M059J (cell line): ENCODE measurements at regions not wholly inside any gene's neighbourhood (a gene's known extent, or its start where the extent isn't known, plus 50 kb on each side); places are given as distances from the start of the nearest gene placed in this dataset.

Experiments used
- DNase-seq: peaks from one replicate; pipeline ENCODE4 v3.0.0-alpha.2; 2012; ENCODE audit warnings: low read depth

DNA sequence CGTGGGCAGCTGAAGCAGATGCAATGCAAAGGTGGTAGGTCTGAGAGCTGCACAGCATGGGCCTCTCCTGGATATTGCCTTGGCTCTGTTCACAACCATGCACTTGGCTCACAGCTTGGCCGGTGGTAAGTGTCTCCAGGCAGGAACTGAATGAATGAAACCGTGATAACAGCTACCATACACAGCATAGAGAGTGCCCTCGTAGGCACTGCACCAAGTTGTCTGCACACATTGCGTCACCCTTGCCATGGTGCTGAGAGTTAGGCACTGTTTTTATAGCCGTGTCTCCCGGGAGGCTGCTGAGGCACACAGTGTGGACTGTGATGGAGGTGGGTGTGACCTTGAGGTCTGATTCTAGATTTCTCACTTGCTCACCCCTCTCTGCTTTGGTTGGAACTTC lies 157.6 kb upstream of the VASH1 start:
- DNase-seq, result no peak

- no peak for DNase-seq
Observed at GRCh38 chr14:76607510-76607909, 153.8 kb upstream of the VASH1 start.

DNA sequence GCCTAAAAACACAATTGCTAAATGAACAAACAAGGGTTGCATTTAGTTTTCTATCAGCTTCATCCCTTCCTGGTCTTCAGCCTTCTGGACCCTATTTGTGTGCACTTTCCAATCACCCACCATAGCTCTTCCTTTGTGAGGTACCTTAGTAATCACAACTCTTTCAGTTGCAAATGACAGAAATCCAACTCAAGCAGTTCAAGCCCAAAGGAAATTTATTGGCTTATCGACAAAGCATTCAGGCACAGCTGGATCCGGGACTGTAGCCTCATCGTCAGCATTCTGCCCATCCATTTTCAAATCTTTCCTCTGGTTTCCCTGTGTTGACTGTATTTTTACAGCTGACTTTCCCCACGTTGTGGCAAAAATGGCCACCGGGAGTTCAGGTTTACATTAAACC lies 148.6 kb upstream of the VASH1 start:
- DNase-seq, result no peak

- no peak for DNase-seq
Observed at GRCh38 chr14:76613616-76614015, 147.7 kb upstream of the VASH1 start.

- no peak for DNase-seq
Observed at GRCh38 chr14:76615331-76615730, 145.9 kb upstream of the VASH1 start.

- DNase-seq, result no peak
Observed at GRCh38 chr14:76617440-76617839, 143.8 kb upstream of the VASH1 start.

GRCh38 chr14:76636602-76637001 lies 124.7 kb upstream of the VASH1 start:
- DNase-seq, result no peak

DNA sequence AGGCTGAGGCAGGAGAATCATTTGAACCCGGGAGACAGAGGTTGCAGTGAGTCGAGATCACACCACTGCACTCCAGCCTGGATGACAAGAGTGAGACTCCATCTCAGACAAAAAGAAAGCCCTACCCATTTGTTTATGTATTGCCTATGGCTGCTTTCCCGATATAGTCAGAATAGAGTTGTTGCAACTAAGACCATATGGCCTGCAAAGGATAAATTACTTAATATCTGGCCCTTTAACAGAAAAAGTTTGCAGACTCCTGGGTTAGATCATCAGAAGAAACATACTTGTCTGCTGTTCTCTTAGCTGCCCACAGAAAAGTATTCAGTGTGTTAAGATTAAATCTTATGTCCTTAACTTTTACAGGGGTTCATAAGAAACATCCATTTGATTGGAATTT lies 122.4 kb upstream of the VASH1 start:
- DNase-seq, result no peak

DNA sequence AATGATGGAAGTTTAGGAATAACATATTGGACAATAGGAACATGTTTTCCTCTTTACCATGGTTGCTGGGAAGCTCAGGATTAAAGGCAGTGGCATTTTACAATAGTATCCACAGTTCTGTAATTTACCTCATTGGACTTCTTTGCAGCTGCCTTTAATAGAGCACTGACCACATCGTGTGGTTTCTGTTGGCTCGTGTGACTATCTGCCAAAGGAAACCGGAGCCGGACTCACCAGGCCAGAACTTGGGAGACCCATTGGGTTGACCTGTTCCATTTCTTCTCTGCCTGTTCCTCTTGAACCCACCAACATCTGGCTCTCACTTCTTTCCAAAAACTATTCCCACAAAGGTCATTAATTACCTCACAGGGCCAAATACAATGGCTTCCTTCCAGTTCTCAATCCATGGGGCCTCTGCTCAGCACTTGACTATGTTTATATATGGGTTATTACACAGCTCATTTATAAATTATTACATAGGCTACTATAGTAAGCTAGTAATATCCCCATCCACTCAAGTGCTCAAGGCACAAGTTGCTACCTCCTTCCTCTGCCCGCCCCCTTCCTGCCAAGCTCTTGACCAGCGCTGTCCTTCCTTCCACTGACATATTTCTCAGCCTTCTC lies 121.5 kb upstream of the VASH1 start:
- DNase-seq, result no peak

DNA sequence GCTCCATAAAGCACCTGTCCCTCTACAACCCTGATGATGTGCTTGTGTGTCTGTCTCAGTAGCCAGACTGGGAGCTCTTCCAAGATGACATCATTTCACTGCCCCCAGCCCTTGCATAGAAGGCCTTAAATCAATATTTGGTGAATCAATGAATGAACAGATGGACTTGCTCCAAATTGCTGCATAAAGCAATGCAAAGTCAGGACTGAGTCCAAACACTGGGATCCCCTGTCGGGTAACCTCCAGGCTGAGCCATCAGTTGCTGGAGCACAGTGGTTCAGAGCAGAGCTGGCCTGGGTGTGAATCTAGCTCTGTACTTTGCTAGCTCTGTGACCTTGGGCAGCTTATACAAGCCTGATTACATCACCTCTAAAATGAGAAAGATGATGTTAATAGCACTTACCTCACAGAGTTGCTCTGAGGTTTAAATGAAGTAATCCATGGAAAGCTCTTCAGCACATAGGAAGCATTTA lies 120.3 kb upstream of the VASH1 start:
- DNase-seq, result no peak

GRCh38 chr14:76641541-76641940 lies 119.7 kb upstream of the VASH1 start:
- DNase-seq, result no peak

DNA sequence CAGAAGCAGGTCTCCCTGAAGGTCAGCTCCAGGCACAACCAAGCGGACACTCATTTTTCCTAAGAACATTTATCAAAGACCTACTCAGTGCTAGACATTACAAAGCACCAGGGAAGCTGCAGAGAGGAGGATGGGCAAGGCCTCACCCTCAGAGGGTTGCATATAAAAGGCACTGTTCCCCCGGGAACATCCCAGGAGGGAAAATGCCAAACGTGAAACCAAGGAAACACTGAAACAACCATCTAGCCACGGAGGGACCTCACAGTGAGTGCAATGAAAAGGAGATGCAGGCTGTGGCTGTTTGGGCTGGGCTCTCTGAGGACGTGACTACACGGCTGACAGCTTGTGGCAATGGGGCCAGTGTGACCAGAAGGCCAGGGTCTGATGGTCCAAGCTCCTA lies 117.4 kb upstream of the VASH1 start:
- DNase-seq, result no peak

GRCh38 chr14:76644855-76645518 lies 116.3 kb upstream of the VASH1 start:
- DNase-seq, result peak; percentile 25

DNA sequence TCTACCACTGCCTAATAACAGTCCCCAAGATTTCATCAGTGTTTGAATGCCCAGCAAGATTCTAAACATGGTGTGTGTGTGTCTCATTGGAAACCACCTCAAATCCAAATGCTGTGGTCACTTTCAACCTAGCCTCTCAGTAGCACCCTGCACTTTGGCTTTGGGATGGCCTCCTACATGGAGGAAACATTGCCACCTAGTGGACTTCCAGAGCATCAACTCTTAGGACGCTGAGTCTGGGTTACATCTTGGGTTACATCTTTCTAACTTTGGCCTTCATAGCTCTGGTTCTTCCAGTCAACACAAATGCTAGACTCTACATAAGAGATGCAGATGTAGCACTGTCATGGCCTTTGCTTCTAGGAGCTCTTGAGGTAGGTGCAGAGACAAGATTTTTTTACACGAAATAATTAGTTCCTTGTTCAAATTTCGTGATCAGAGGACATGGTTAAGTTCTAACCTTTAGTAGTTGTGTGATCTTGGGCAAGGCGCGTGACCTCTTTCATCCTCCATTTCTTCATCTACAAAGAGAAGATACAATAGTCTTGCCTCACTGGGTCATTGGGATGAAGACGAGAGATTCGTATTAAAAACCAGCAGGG lies 113.5 kb upstream of the VASH1 start:
- DNase-seq, result peak; percentile 59

GRCh38 chr14:76651410-76652055 lies 109.7 kb upstream of the VASH1 start:
- no peak for DNase-seq

GRCh38 chr14:76653875-76654572 lies 107.2 kb upstream of the VASH1 start:
- no peak for DNase-seq

GRCh38 chr14:76654573-76655108 lies 106.6 kb upstream of the VASH1 start:
- no peak for DNase-seq

DNA sequence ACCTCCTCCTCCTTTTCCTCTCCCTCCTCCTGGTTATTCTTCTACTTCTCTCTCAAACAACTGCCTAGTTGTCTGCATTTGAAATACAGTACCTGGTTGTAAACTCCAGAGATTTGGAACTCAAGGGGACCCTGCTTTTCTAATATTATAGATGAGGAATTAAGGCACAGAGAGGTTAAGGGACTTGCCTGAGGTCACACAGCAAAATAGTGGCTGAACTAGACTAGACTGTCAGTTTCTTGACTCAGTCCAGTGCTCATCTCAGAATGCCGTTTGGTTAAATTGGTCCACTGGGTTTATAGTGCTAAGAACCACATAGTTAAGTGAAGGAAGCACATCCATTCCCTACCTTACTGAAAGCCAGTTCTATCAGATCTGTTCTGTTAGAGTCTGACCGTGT lies 105.9 kb upstream of the VASH1 start:
- DNase-seq, result no peak

DNA sequence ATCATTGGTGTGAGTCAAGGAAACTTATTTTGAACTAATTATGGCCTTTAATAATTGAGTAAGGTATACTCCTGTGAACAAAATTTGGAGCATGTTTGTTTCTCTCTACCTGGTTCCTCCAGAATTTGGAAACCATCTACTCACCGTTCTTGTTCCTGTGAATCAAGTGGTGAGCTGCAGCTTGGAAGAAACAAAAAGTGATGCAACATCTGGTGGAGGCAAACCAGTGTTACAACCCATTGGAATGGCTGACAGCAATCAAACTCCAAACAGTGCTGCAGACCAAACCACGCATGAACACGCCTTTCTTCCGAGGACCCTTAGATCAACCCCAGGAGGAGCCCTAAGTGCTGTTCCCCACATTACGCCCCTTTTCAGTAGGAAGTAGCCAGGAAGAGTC lies 104.7 kb upstream of the VASH1 start:
- no peak for DNase-seq

- no peak for DNase-seq
Observed at GRCh38 chr14:76657404-76657803, 103.9 kb upstream of the VASH1 start.

DNA sequence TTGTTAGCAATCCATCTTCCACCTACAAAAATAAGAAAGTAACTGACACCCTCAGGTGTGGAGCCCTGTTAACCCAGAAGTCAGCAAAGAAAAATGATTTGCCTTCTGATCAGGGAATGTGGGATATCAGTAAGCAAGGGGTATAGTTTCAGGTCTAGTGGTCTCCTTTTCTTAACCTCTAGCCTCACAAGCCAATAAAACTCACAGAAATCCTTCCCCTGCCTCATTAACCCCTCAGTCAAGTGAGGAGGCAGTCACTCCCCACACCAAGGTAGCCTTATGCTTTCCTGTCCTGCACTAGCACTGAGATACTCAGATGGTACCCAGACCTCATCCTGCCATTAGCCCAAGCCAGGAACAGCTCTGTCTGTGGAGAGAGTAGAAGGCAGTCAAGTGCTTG lies 103.4 kb upstream of the VASH1 start:
- DNase-seq, result no peak

DNA sequence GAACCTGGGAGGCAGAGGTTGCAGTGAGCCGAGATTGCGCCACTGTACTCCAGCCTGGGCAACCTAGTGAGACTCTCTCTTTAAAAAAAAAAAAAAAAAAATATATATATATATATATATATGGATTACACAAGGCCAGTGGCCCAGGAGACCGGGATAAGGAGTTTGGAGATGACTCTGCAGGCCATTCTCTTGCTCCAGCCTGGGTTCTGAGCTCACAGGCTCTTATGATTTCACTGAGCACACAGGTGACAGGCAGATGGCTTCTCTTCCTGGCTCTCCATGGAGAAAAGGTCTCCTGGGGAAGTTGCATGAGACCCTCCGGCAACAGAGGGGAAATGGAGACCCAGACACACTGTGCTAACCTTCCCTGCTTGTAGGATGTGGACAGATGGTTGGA lies 98.7 kb upstream of the VASH1 start:
- no peak for DNase-seq
